Astrocyte of the hippocampus (primary cell): ENCODE measurements at regions not wholly inside any gene's neighbourhood (a gene's known extent, or its start where the extent isn't known, plus 50 kb on each side); places are given as distances from the start of the nearest gene placed in this dataset.

Source experiments
- DNase-seq: peaks from one replicate; pipeline ENCODE4 v3.0.0; 2011; ENCODE audit warnings: low read depth, low spot score

DNA sequence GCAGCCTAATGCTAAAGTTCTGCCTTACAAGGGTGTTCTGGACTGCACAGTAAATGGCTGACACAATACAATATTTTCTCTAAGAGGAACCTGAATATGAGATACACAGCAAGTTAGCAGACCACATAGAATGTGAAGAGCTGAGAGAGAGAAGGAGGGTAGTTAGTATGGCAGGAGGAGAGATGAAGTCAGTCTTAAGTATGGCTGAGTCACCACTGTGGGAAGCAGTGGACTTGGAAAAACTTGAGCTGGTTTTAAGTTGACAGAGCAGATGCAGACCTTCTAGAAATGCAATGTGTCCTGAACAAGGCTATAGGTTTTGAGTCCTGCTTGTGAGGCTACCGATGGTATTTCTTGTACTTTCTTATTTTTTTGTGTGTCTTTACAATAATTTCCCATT is 172.5 kb downstream of the SH2D1A start:
- DNase-seq: peak; percentile 47

- no peak for DNase-seq
Measured at GRCh38 chrX:124524852-124525251, 178.5 kb downstream of the SH2D1A start.

DNA sequence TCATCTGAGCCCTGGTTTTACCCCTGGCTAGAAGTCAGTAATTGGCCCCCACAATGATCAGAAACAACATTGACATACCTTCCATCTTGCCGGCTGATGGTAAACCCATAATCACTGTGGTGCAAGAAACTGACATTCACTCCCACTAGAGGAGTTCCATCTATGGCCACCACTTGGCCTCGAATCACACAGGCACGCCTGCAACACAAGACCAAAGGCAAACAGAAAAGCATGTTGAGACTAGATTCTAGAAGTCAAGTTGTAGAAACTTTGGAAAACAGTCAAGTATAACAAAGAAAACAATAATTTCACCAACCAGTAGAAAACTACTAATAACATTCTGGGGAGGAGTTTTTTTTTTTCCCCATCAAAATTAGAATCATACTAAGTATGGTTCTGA is 183.4 kb downstream of the SH2D1A start:
- DNase-seq: no peak

GRCh38 chrX:124530803-124531202 is 184.4 kb downstream of the SH2D1A start:
- no peak for DNase-seq

DNA sequence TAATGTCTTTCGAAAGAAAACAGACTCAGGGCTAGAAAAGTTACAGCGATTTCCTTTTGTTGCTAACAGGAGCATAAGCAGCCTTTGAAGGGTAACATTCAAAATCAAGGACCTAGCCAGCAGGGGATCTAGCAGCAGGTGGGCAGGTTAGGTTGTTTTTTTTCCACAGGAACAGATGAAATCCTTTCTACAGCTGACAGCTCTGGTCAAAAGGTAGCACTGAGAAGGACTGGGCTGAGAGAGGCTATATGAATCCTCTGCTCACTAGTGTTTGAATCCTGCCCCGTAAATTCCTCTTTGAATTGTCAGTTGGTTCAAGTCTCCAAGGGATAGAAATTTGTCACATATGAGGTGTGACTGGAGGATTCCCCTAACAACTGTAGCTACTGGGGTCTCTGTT is 188.2 kb downstream of the SH2D1A start:
- DNase-seq: no peak

DNA sequence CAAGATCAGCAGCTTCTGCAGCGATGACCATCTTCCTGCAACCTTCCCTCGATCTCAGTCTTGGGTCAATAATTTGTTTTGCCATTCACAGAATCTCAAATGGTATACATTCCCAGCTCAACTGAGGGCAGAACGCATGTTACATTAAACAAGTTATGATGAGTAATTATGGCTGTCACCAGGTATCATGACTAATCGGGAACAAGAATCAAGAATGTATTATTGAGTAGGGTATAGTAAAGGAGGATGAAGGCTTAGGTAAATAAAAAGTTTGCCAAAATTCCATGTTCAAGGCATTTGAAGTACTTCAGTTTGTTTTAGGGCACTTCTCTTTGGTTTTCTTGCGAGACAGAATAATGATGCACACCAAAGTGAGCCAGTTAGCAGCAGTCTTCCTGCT is 194.1 kb downstream of the SH2D1A start:
- DNase-seq: no peak

DNA sequence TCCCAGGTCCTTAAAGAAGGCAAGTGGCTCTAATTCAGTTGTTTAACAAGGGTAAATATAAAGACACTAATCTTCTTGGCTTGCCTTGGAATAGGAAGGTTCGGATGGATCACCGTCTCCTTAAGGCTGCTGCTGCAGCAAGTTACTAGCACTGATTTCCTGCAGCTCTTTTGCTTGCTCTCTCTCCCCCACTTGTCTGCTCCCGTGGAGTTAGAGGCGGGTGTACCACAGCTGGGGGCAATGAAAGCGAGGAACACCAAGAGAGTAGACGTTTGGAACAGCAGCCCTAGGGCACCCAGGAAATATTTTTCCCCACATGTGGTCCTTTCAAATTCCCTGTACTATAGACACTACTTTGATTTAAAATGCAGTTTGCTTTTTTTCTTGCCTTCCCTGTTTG is 202.2 kb downstream of the SH2D1A start:
- DNase-seq: no peak

GRCh38 chrX:124555036-124555595 is 208.8 kb downstream of the SH2D1A start:
- DNase-seq: peak; percentile 21

DNA sequence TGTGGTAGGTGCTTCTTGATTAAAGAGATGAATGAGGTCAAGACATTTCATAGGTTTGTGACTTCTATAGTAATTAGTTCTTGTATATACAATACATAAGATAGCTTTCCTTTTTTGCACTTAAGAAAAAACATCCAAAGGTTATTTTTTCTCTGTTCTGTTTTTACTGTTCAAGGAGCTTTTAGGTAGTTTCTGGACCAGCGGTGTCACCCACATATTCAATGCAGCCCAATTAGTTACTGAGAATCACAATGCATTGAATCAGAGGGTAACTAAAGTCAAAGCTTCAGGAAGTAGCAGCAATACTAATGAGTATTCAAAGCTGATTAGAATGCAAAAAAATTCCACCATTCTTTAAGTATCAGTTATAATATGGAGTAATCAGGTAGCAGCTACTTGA is 211.6 kb downstream of the SH2D1A start:
- no peak for DNase-seq

DNA sequence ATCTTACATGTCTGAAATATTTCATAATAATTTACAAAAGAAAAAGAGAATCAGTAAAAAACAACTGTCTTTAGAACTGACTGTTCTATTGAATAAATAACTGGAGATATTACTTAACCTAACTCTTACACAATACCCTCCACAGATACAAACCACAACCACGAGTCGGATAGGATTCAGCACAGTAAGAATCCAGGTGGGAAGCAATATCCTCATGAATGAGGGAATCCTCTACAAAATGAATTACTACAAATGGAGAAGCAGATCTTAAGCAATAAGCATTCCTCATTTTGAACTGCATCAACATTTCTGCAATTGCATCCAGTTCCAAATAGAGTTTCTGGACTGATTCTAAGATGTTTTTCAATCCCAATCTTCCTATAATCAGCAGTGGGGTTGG is 227.1 kb downstream of the SH2D1A start:
- DNase-seq: no peak

GRCh38 chrX:124592744-124593143 is 246.4 kb downstream of the SH2D1A start:
- DNase-seq: no peak

- DNase-seq: peak; percentile 15
Measured at GRCh38 chrX:124594017-124594651, 247.8 kb downstream of the SH2D1A start.

- no peak for DNase-seq
Measured at GRCh38 chrX:124605511-124605910, 259.1 kb downstream of the SH2D1A start.

DNA sequence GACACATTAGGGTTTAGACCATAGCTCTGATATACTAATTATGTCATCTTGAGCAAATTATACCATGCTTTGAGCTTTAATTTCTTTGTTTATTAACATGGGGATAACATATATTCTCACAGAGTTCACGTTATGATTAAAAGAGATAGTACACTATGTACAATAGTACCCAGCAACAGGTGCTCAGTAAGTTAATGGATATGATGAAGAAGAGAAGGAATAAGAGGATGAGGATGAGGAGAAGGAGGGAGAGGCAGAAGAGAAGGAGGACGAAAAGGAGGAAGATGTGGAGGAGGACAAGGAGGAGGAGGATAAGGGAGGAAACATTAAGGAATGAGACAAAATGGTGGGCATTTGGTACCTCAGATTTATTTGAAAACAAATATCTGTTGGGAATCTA is 260.4 kb downstream of the SH2D1A start:
- no peak for DNase-seq

DNA sequence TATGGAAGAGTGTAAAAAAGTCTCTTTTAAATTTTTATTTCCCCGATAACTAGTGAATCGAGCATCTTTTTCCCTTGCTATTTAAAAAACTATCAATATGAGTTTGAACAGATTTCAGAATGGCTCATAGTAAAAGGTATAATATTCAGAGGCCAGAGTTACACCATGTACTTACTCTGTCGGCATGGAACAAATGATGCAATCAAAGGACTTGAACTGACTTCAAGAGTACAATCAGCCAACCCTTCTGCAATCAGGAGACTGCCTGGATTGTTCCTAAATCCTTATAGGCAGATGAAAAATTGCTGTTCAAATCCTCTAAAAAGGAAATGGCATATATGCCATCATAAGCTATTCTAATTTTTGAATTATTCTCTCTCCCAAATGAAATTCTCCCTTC is 273.3 kb downstream of the SH2D1A start:
- DNase-seq: no peak

DNA sequence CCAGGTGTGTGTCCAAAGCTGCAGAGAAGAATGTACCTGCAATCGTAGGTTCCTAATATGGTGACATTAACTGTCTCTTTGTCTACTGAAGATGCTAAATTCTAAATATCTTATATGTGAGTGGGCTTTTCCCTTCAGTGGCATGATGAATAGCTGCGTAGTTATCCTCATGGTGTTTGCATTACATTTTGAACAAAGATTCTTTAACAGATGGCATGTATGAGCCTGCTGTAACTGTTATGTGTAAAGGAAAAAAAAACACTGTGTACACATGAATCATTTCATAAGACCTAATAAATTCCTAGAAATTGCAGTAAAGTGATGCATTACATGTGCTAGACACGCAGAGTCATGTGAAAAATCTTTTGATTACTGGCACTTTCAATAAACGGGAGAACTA is 288.0 kb downstream of the SH2D1A start:
- DNase-seq: no peak

DNA sequence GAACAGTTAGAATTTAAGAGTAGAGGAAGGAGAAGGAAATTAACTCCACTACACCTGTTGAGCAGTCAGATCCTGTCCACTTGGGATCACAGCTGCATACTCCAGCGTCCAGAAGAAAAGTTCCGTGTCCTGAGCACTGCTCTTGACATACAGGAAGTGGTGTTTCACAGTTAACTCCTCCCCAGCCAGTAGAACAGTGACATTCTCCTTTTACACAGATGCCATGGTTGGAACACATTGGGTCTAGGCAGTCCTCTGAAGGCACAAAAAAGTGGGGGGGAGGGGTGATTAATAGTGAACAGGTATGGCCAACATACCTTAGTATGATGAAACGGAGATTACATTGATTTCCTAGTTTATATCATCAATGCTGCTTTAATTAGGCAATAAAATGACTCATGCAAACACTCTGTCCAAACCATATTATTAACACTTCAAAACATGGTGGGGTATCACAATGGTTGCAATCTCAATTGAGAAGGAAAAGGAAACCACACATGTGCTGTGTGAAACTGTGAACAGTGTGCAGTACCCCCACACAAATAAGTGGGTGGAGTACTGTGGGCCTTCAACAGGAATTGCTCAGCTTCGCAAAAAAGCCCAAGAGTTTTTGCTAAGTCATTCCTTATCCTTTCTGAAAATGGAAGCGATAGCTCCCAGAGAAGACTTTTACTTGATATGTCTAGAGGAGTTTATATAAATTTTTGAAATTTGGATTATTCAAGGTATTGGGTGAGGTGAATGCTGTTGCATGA is 295.6 kb downstream of the SH2D1A start:
- DNase-seq: no peak

GRCh38 chrX:124646403-124646802 is 300.0 kb downstream of the SH2D1A start:
- DNase-seq: no peak

- DNase-seq: no peak
Measured at GRCh38 chrX:124651031-124651430, 304.7 kb downstream of the SH2D1A start.

- DNase-seq: no peak
Measured at GRCh38 chrX:124665621-124666400, 319.4 kb downstream of the SH2D1A start.

DNA sequence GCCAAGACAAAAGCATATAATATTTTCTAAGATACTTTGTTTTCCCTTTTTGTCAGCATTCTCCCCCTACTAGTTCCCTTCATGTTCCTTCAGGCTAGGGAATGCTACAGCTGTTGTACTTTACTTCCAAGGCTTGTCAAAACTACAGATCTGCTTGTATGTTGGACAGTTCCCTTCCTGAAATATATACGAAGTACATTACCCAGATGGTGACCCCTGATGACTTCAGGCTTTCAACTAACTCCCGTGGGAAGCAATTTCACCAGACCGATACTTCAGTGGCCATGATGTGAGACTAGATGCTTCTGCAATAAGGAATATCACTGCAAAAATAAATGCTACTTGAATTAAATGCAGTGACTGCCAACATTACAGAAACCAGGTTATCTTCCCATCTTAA is 332.8 kb downstream of the SH2D1A start:
- no peak for DNase-seq

- DNase-seq: no peak
Measured at GRCh38 chrX:124680287-124680686, 333.9 kb downstream of the SH2D1A start.
